GM12878 (cell line): ENCODE measurements at regions not wholly inside any gene's neighbourhood (a gene's known extent, or its start where the extent isn't known, plus 50 kb on each side); places are given as distances from the start of the nearest gene placed in this dataset.

Experiments
- ATAC-seq: fragments of 200-7000 bp; cut with Tn5 transposase; 3 replicates; pipeline ENCODE4 v1.9.1; 2020; ENCODE audit warnings: mild to moderate bottlenecking, moderate library complexity
- BruUV-seq: library from RNA; stranded (reverse); fragments of 400-500 nt; replicated peaks from 2 replicates; lab custom pipeline; 2021; lab: Mats Ljungman, UMichigan
- CTCF ChIA-PET: fragments of 300-600 bp; sonication (Branson Sonifier 250); formaldehyde crosslinking; extraction: SDS; loops from one replicate; lab custom pipeline; 2021; ENCODE audit warnings: inconsistent platforms; lab: Yijun Ruan, JAX
- POLR2A ChIA-PET: fragments of 350-600 bp; formaldehyde crosslinking; extraction: SDS; loops from one replicate; lab custom pipeline; 2021; ENCODE audit warnings: inconsistent platforms; lab: Charles Lee
- RAD21 ChIA-PET: fragments of 300-600 bp; sonication (Branson Sonifier 250); formaldehyde crosslinking; loops from one replicate; lab custom pipeline; 2023; ENCODE audit warnings: antibody characterized with exemption; ENCODE audit not compliant: unreplicated experiment; lab: Charles Lee
- SMC1A ChIA-PET: fragments of 300-600 bp; sonication (Branson Sonifier 250); formaldehyde crosslinking; loops from one replicate; lab custom pipeline; 2023; ENCODE audit not compliant: unreplicated experiment, uncharacterized antibody; lab: Charles Lee
- DNase-seq: peaks from one replicate; pipeline ENCODE4 v3.0.0-alpha.2; 2011; ENCODE audit warnings: low read depth, low spot score
- FAIRE-seq: peaks from 3 replicates; lab custom pipeline; 2011; peaks lifted over from hg19 to GRCh38; lab: Jason Lieb, UNC
- H2AFZ ChIP-seq: 2 replicates; pipeline ENCODE4 v1.6.0; 2011; ENCODE audit warnings: low read depth, low read length, control low read depth; ENCODE audit not compliant: control insufficient read depth
- H3K27ac ChIP-seq: 2 replicates; pipeline ENCODE4 v1.5.1; 2011; ENCODE audit warnings: control low read depth; ENCODE audit not compliant: control insufficient read depth, insufficient read depth
- H3K27me3 ChIP-seq, 2 experiments: replicated peaks in 1 of 2; 2 replicates each; pipeline versions ENCODE4 v1.6.0 to v1.6.1; 2011; ENCODE audit warnings: low read length in 1 of 2; ENCODE audit not compliant: control insufficient read depth in 2 of 2, insufficient read depth in 2 of 2
- H3K36me3 ChIP-seq, 2 experiments: 2 replicates each; pipeline ENCODE4 v1.5.1; 2011; ENCODE audit warnings: low read length in 1 of 2; ENCODE audit not compliant: control insufficient read depth in 2 of 2, insufficient read depth in 2 of 2
- H3K4me1 ChIP-seq: 2 replicates; pipeline ENCODE4 v1.6.1; 2011; ENCODE audit warnings: mild to moderate bottlenecking, low read length, moderate library complexity, mixed read lengths; ENCODE audit not compliant: control insufficient read depth, insufficient read depth
- H3K4me2 ChIP-seq: 2 replicates; pipeline ENCODE4 v1.6.0; 2011; ENCODE audit warnings: control low read depth; ENCODE audit not compliant: control insufficient read depth, insufficient read depth
- H3K4me3 ChIP-seq: fragments of 200-600 bp; sonication (generic); 2 replicates; pipeline ENCODE4 v1.5.1; 2016
- H3K79me2 ChIP-seq: 2 replicates; pipeline ENCODE4 v1.6.0; 2011; ENCODE audit warnings: low read length; ENCODE audit not compliant: control insufficient read depth, insufficient read depth
- H3K9ac ChIP-seq: 2 replicates; pipeline ENCODE4 v1.8.0; 2011; ENCODE audit warnings: low read length, control low read depth, mixed read lengths; ENCODE audit not compliant: control insufficient read depth, insufficient read depth
- H3K9me3 ChIP-seq: replicated peaks from 3 replicates; pipeline ENCODE4 v1.5.1; 2011; ENCODE audit warnings: mild to moderate bottlenecking, low read length; ENCODE audit not compliant: control insufficient read depth, insufficient read depth
- H4K20me1 ChIP-seq: 2 replicates; pipeline ENCODE4 v1.6.0; 2011; ENCODE audit not compliant: control insufficient read depth, insufficient read depth
- ATF2 ChIP-seq: IDR thresholded peaks from 2 replicates; pipeline ENCODE4 v1.6.1; 2012; ENCODE audit warnings: low read length, inconsistent platforms
- BRCA1 ChIP-seq: IDR thresholded peaks from 2 replicates; pipeline ENCODE4 v1.6.1; 2011; ENCODE audit warnings: low read depth, low read length, improper control_type of control experiment
- FOXM1 ChIP-seq: IDR thresholded peaks from 2 replicates; pipeline ENCODE4 v1.6.1; 2012; ENCODE audit warnings: low read depth, mild to moderate bottlenecking, inconsistent platforms, low read length, moderate library complexity
- GABPA ChIP-seq: IDR thresholded peaks from 2 replicates; pipeline ENCODE4 v1.6.1; 2014; ENCODE audit warnings: antibody characterized with exemption, low read depth, mild to moderate bottlenecking, inconsistent platforms
- MEF2B ChIP-seq: fragments of 450-650 bp; IDR thresholded peaks from 2 replicates; pipeline ENCODE4 v1.6.1; 2018; ENCODE audit warnings: mild to moderate bottlenecking, moderate library complexity; ENCODE audit not compliant: partially characterized antibody, poor library complexity, severe bottlenecking
- MTA2 ChIP-seq: fragments of 450-650 bp; IDR thresholded peaks from 2 replicates; pipeline ENCODE4 v1.6.1; 2016; ENCODE audit warnings: low read depth, mild to moderate bottlenecking, moderate library complexity
- PAX8 ChIP-seq: fragments of 450-650 bp; IDR thresholded peaks from 2 replicates; pipeline ENCODE4 v1.6.1; 2017; ENCODE audit warnings: mild to moderate bottlenecking, moderate library complexity
- POLR2A ChIP-seq: IDR thresholded peaks from 2 replicates; pipeline ENCODE4 v1.6.1; 2011; ENCODE audit warnings: low read depth, mild to moderate bottlenecking, low read length
- RAD51 ChIP-seq: fragments of 450-650 bp; IDR thresholded peaks from 2 replicates; pipeline ENCODE4 v1.6.1; 2016; ENCODE audit warnings: moderate library complexity, mild to moderate bottlenecking, inconsistent platforms
- SMC3 ChIP-seq: IDR thresholded peaks from 2 replicates; pipeline ENCODE4 v1.6.1; 2011; ENCODE audit warnings: low read length, improper control_type of control experiment, borderline replicate concordance
- SP1 ChIP-seq: IDR thresholded peaks from one replicate; pipeline ENCODE4 v1.6.1; 2011; ENCODE audit warnings: low read depth, low read length
- ZBTB33 ChIP-seq: fragments of 450-650 bp; IDR thresholded peaks from 2 replicates; pipeline ENCODE4 v1.6.1; 2017; ENCODE audit warnings: mild to moderate bottlenecking
- ZNF622 ChIP-seq: fragments of 450-650 bp; IDR thresholded peaks from 2 replicates; pipeline ENCODE4 v1.6.1; 2017; ENCODE audit warnings: mild to moderate bottlenecking, inconsistent platforms
- WGBS: methylation state at CpG from one replicate; pipeline ENCODE4 v1.1.6; 2016; ENCODE audit warnings: low lambda C conversion rate; ENCODE audit not compliant: insufficient replicate concordance, insufficient coverage; ENCODE audit errors: missing lambda C conversion rate; 5-methylcytosine and 5-hydroxymethylcytosine counted together
- in situ Hi-C: fragments of 300-500 bp; cut with MboI; formaldehyde crosslinking; loops from 9 replicates; pipeline ENCODE4 v1.14.3; 2018; ENCODE audit warnings: mixed read lengths
- intact Hi-C: fragments of 100-400 bp; cut with micrococcal nuclease; formaldehyde crosslinking; loops from one replicate; pipeline ENCODE4 v1.14.2; 2022; ENCODE audit not compliant: unreplicated experiment
- TF ChIP-seq, protein P1 (sequence below): IDR thresholded peaks from 2 replicates; pipeline ENCODE4 v1.6.1; 2012; ENCODE audit warnings: low read depth, low read length, improper control_type of control experiment
- TF ChIP-seq, protein P2 (sequence below): fragments of 450-650 bp; IDR thresholded peaks from 2 replicates; pipeline ENCODE4 v1.6.1; 2016; ENCODE audit warnings: mild to moderate bottlenecking, moderate library complexity, borderline replicate concordance

DNA sequence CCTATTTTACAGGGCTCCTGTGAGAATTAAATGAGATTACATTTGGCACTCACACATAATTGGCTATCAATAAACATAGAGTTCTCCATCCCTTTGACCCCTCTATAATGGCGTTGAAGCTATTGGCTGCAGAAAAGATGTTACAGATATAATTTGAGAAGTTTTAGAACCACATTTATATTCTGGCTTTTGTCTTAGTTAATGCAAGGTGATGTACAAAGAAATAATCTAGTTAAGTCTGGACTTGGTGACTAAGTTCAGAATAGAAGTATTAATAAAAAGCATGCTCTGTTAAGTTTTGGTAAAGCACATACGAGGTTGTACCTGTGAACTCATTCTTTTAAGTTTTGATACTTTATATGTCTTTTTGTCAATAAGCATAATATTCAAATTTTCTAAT lies 187.1 kb upstream of the HMGA2 start:
- H3K9ac ChIP-seq = no peak overlapping the region
- no peak overlapping the region for H3K27ac ChIP-seq
- 5% methylated on average over 2 of the region's 2 CpGs for WGBS
- TF ChIP-seq RAD51 (no peak), ATF2 (no peak), POLR2A (no peak), FOXM1 (no peak), SP1 (no peak), SMC3 (no peak), PAX8 (no peak), ZNF622 (no peak), MTA2 (no peak), ZBTB33 (no peak), MEF2B (no peak), GABPA (no peak), BRCA1 (no peak)
- TF ChIP-seq, protein P1, sequence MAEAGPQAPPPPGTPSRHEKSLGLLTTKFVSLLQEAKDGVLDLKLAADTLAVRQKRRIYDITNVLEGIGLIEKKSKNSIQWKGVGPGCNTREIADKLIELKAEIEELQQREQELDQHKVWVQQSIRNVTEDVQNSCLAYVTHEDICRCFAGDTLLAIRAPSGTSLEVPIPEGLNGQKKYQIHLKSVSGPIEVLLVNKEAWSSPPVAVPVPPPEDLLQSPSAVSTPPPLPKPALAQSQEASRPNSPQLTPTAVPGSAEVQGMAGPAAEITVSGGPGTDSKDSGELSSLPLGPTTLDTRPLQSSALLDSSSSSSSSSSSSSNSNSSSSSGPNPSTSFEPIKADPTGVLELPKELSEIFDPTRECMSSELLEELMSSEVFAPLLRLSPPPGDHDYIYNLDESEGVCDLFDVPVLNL = no peak
- TF ChIP-seq, protein P2, sequence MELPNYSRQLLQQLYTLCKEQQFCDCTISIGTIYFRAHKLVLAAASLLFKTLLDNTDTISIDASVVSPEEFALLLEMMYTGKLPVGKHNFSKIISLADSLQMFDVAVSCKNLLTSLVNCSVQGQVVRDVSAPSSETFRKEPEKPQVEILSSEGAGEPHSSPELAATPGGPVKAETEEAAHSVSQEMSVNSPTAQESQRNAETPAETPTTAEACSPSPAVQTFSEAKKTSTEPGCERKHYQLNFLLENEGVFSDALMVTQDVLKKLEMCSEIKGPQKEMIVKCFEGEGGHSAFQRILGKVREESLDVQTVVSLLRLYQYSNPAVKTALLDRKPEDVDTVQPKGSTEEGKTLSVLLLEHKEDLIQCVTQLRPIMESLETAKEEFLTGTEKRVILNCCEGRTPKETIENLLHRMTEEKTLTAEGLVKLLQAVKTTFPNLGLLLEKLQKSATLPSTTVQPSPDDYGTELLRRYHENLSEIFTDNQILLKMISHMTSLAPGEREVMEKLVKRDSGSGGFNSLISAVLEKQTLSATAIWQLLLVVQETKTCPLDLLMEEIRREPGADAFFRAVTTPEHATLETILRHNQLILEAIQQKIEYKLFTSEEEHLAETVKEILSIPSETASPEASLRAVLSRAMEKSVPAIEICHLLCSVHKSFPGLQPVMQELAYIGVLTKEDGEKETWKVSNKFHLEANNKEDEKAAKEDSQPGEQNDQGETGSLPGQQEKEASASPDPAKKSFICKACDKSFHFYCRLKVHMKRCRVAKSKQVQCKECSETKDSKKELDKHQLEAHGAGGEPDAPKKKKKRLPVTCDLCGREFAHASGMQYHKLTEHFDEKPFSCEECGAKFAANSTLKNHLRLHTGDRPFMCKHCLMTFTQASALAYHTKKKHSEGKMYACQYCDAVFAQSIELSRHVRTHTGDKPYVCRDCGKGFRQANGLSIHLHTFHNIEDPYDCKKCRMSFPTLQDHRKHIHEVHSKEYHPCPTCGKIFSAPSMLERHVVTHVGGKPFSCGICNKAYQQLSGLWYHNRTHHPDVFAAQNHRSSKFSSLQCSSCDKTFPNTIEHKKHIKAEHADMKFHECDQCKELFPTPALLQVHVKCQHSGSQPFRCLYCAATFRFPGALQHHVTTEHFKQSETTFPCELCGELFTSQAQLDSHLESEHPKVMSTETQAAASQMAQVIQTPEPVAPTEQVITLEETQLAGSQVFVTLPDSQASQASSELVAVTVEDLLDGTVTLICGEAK = no peak
- BruUV-seq = no TSS peak
- no peak for ATAC-seq
- no peaks in the 10 kb centered on the region for H3K9me3 ChIP-seq
- H3K4me2 ChIP-seq = no peak overlapping the region
- in situ Hi-C loops (no loop called here), intact Hi-C loops (no loop called here)
- RAD21 ChIA-PET = no interaction called here
- CTCF ChIA-PET = interaction anchor here (0.8 kb wide), 1 partner anchor 8 kb away, joined by 3 read pairs; no protein-coding TSS in a partner anchor
- H3K27me3 ChIP-seq = no peaks in the 10 kb centered on the region
- SMC1A ChIA-PET = no interaction called here
- H3K4me3 ChIP-seq = no peak overlapping the region
- POLR2A ChIA-PET = no interaction called here
- H3K4me1 ChIP-seq = no peaks in the 10 kb centered on the region
- FAIRE-seq = no peak
- H3K79me2 ChIP-seq = no peaks in the 10 kb centered on the region
- no peaks in the 10 kb centered on the region for H4K20me1 ChIP-seq
- H2AFZ ChIP-seq = no peak overlapping the region
- H3K36me3 ChIP-seq = no peaks in the 10 kb centered on the region
- DNase-seq = no peak
